IMR-90 (cell line): ENCODE measurements at regions not wholly inside any gene's neighbourhood (a gene's known extent, or its start where the extent isn't known, plus 50 kb on each side); places are given as distances from the start of the nearest gene placed in this dataset.

ENCODE experiments used
- BHLHE40 ChIP-seq: fragments of 150-350 bp; IDR thresholded peaks from 2 replicates; pipeline ENCODE4 v1.6.1; 2016; ENCODE audit warnings: mild to moderate bottlenecking, low read depth, low read length
- CEBPB ChIP-seq: IDR thresholded peaks from 2 replicates; pipeline ENCODE4 v1.6.1; 2012; ENCODE audit warnings: low read depth, low read length, improper control_type of control experiment
- CHD1 ChIP-seq: IDR thresholded peaks from 2 replicates; pipeline ENCODE4 v1.6.1; 2012; ENCODE audit warnings: low read depth, low read length, improper control_type of control experiment
- CTCF ChIP-seq: conservative IDR thresholded peaks from 2 replicates; pipeline ENCODE4 v1.5.1; 2012; ENCODE audit warnings: mild to moderate bottlenecking, low read depth, low read length, improper control_type of control experiment
- ELK1 ChIP-seq: fragments of 150-350 bp; IDR thresholded peaks from 2 replicates; pipeline ENCODE4 v1.6.1; 2016; ENCODE audit warnings: low read depth, mild to moderate bottlenecking, low read length, moderate library complexity, borderline replicate concordance
- FOS ChIP-seq: fragments of 150-350 bp; IDR thresholded peaks from 2 replicates; pipeline ENCODE4 v1.6.1; 2016; ENCODE audit warnings: low read depth, low read length
- MXI1 ChIP-seq: IDR thresholded peaks from 2 replicates; pipeline ENCODE4 v1.6.1; 2012; ENCODE audit warnings: low read depth, mild to moderate bottlenecking, low read length, moderate library complexity, borderline replicate concordance
- NFE2L2 ChIP-seq: fragments of 150-350 bp; IDR thresholded peaks from 2 replicates; pipeline ENCODE4 v1.6.1; 2016; ENCODE audit warnings: low read depth, mild to moderate bottlenecking, low read length
- POLR2A ChIP-seq: IDR thresholded peaks from 2 replicates; pipeline ENCODE4 v1.6.1; 2012; ENCODE audit warnings: mild to moderate bottlenecking, low read depth, low read length
- RAD21 ChIP-seq: IDR thresholded peaks from 2 replicates; pipeline ENCODE4 v1.6.1; 2012; ENCODE audit warnings: low read length, improper control_type of control experiment
- RCOR1 ChIP-seq: IDR thresholded peaks from 2 replicates; pipeline ENCODE4 v1.6.1; 2012; ENCODE audit warnings: mild to moderate bottlenecking, low read length, improper control_type of control experiment; ENCODE audit not compliant: insufficient replicate concordance
- RFX5 ChIP-seq: IDR thresholded peaks from 2 replicates; pipeline ENCODE4 v1.8.0; 2012; ENCODE audit warnings: low read depth, mild to moderate bottlenecking, low read length, moderate library complexity
- SMC3 ChIP-seq: fragments of 150-350 bp; IDR thresholded peaks from 2 replicates; pipeline ENCODE4 v1.6.1; 2016; ENCODE audit warnings: low read depth, mild to moderate bottlenecking, antibody characterized with exemption, low read length, moderate library complexity
- USF2 ChIP-seq: fragments of 150-350 bp; IDR thresholded peaks from 2 replicates; pipeline ENCODE4 v1.6.1; 2017; ENCODE audit warnings: mild to moderate bottlenecking, antibody characterized with exemption, low read length, low read depth

GRCh38 chr12:127785540-127785939 lies 481.4 kb upstream of the TMEM132C start:
- TF ChIP-seq CTCF (no peak), POLR2A (no peak), USF2 (no peak), SMC3 (no peak), RCOR1 (no peak), CHD1 (no peak), FOS (no peak), CEBPB (no peak), ELK1 (no peak), RFX5 (no peak), MXI1 (no peak), NFE2L2 (no peak), RAD21 (no peak), BHLHE40 (no peak)
